WTC11 (cell line): ENCODE measurements at regions not wholly inside any gene's neighbourhood (a gene's known extent, or its start where the extent isn't known, plus 50 kb on each side); places are given as distances from the start of the nearest gene placed in this dataset.

Experiments used
- ATAC-seq: fragments of 200-7000 bp; cut with Tn5 transposase; 2 replicates; pipeline ENCODE4 v1.10.0; 2021; ENCODE audit warnings: mild to moderate bottlenecking, moderate library complexity
- CTCF ChIA-PET: fragments of 300-600 bp; sonication (Branson Sonifier 250); formaldehyde crosslinking; loops from one replicate; lab custom pipeline; 2021; ENCODE audit warnings: antibody characterized with exemption; lab: Charles Lee
- POLR2A ChIA-PET: fragments of 350-600 bp; sonication (Branson Sonifier 250); formaldehyde crosslinking; loops from one replicate; lab custom pipeline; 2021; ENCODE audit warnings: antibody characterized with exemption; lab: Charles Lee
- DNase-seq: peaks from one replicate; pipeline ENCODE4 v3.0.0; 2021; ENCODE audit warnings: low spot score
- H3K27ac Mint-ChIP-seq: 2 replicates; pipeline ENCODE4 v1.8.0; 2021; ENCODE audit warnings: mixed read lengths
- H3K27me3 Mint-ChIP-seq: 2 replicates; pipeline ENCODE4 v1.8.0; 2021; ENCODE audit warnings: low read depth, mild to moderate bottlenecking, moderate library complexity, mixed read lengths
- H3K36me3 Mint-ChIP-seq: 2 replicates; pipeline ENCODE4 v1.8.0; 2021; ENCODE audit warnings: mixed read lengths
- H3K4me1 Mint-ChIP-seq: 2 replicates; pipeline ENCODE4 v1.8.0; 2022; ENCODE audit warnings: mixed read lengths
- H3K4me3 Mint-ChIP-seq: 2 replicates; pipeline ENCODE4 v1.8.0; 2021; ENCODE audit warnings: mild to moderate bottlenecking, moderate library complexity, mixed read lengths
- H3K9me3 Mint-ChIP-seq: 2 replicates; pipeline ENCODE4 v1.8.0; 2021; ENCODE audit warnings: mixed read lengths
- CREB1 ChIP-seq: sonication (generic); formaldehyde crosslinking; IDR thresholded peaks from 2 replicates; pipeline ENCODE4 v1.8.0; 2023; ENCODE audit warnings: mild to moderate bottlenecking, missing genetic modification reagents
- CREM ChIP-seq: sonication (generic); formaldehyde crosslinking; IDR thresholded peaks from 2 replicates; pipeline ENCODE4 v1.8.1; 2022; ENCODE audit warnings: mild to moderate bottlenecking, missing genetic modification reagents, moderate library complexity
- FOXJ3 ChIP-seq: sonication (generic); formaldehyde crosslinking; IDR thresholded peaks from 2 replicates; pipeline ENCODE4 v1.9.0; 2021; ENCODE audit warnings: missing genetic modification reagents, mild to moderate bottlenecking, borderline replicate concordance
- FOXP1 ChIP-seq: sonication (generic); formaldehyde crosslinking; IDR thresholded peaks from 2 replicates; pipeline ENCODE4 v1.8.0; 2022; ENCODE audit warnings: missing genetic modification reagents, mild to moderate bottlenecking, moderate library complexity, borderline replicate concordance
- GABPB1 ChIP-seq: sonication (generic); formaldehyde crosslinking; IDR thresholded peaks from 2 replicates; pipeline ENCODE4 v1.8.1; 2023; ENCODE audit warnings: mild to moderate bottlenecking, missing genetic modification reagents
- JAZF1 ChIP-seq: fragments of 250-450 bp; sonication (Bioruptor Pico); IDR thresholded peaks from 2 replicates; pipeline ENCODE4 v1.9.0; 2021; ENCODE audit warnings: moderate library complexity, mild to moderate bottlenecking, inconsistent platforms
- NFE2L1 ChIP-seq: sonication (generic); formaldehyde crosslinking; IDR thresholded peaks from 2 replicates; pipeline ENCODE4 v1.8.1; 2023; ENCODE audit warnings: missing genetic modification reagents
- OVOL2 ChIP-seq: fragments of 250-450 bp; sonication (Bioruptor Pico); IDR thresholded peaks from 2 replicates; pipeline ENCODE4 v1.9.0; 2021; ENCODE audit warnings: mild to moderate bottlenecking, borderline replicate concordance
- PRRX2 ChIP-seq: fragments of 250-450 bp; sonication (Bioruptor Pico); IDR thresholded peaks from 2 replicates; pipeline ENCODE4 v1.8.0; 2021; ENCODE audit warnings: mild to moderate bottlenecking
- RORB ChIP-seq: fragments of 250-450 bp; sonication (Bioruptor Pico); IDR thresholded peaks from 2 replicates; pipeline ENCODE4 v1.9.0; 2021; ENCODE audit warnings: mild to moderate bottlenecking
- SMAD3 ChIP-seq: sonication (generic); formaldehyde crosslinking; IDR thresholded peaks from 2 replicates; pipeline ENCODE4 v1.8.0; 2022; ENCODE audit warnings: missing genetic modification reagents, mild to moderate bottlenecking, borderline replicate concordance
- ZNF232 ChIP-seq: sonication (generic); formaldehyde crosslinking; IDR thresholded peaks from 2 replicates; pipeline ENCODE4 v1.8.0; 2022; ENCODE audit warnings: mild to moderate bottlenecking, missing genetic modification reagents
- ZNF396 ChIP-seq: fragments of 250-450 bp; sonication (Bioruptor Pico); IDR thresholded peaks from 2 replicates; pipeline ENCODE4 v1.8.0; 2021; ENCODE audit warnings: mild to moderate bottlenecking, moderate library complexity, borderline replicate concordance
- ZNF416 ChIP-seq: fragments of 250-450 bp; sonication (Bioruptor Pico); IDR thresholded peaks from 2 replicates; pipeline ENCODE4 v1.9.0; 2021; ENCODE audit warnings: mild to moderate bottlenecking, inconsistent platforms
- ZNF423 ChIP-seq: fragments of 250-450 bp; sonication (Bioruptor Pico); IDR thresholded peaks from 2 replicates; pipeline ENCODE4 v2.1.2; 2022; ENCODE audit warnings: mild to moderate bottlenecking, moderate library complexity
- ZNF671 ChIP-seq: fragments of 250-450 bp; sonication (Bioruptor Pico); IDR thresholded peaks from 2 replicates; pipeline ENCODE4 v1.8.0; 2021; ENCODE audit warnings: mild to moderate bottlenecking
- TF ChIP-seq, protein P1 (sequence below): sonication (generic); formaldehyde crosslinking; IDR thresholded peaks from 2 replicates; pipeline ENCODE4 v1.8.1; 2023; ENCODE audit warnings: mild to moderate bottlenecking, missing genetic modification reagents, moderate library complexity
- TF ChIP-seq, protein P2 (sequence below): sonication (generic); formaldehyde crosslinking; IDR thresholded peaks from 2 replicates; pipeline ENCODE4 v1.8.0; 2022; ENCODE audit warnings: mild to moderate bottlenecking, missing genetic modification reagents
- TF ChIP-seq, protein P3 (sequence below): sonication (generic); formaldehyde crosslinking; IDR thresholded peaks from 2 replicates; pipeline ENCODE4 v1.8.0; 2023; ENCODE audit warnings: missing genetic modification reagents, mild to moderate bottlenecking, borderline replicate concordance
- TF ChIP-seq, protein P4 (sequence below): fragments of 250-450 bp; sonication (Bioruptor Pico); IDR thresholded peaks from 2 replicates; pipeline ENCODE4 v2.1.2; 2022; ENCODE audit warnings: mild to moderate bottlenecking, moderate library complexity
- TF ChIP-seq, protein P5 (sequence below): sonication (generic); formaldehyde crosslinking; IDR thresholded peaks from 2 replicates; pipeline ENCODE4 v1.8.1; 2023; ENCODE audit warnings: mild to moderate bottlenecking, missing genetic modification reagents
- TF ChIP-seq, protein P6 (sequence below): fragments of 250-450 bp; sonication (Bioruptor Pico); IDR thresholded peaks from 2 replicates; pipeline ENCODE4 v1.8.0; 2021; ENCODE audit warnings: mild to moderate bottlenecking
- TF ChIP-seq, protein P7 (sequence below): sonication (generic); formaldehyde crosslinking; IDR thresholded peaks from 2 replicates; pipeline ENCODE4 v1.8.1; 2023; ENCODE audit warnings: mild to moderate bottlenecking, moderate library complexity, missing genetic modification reagents
- TF ChIP-seq, protein P8 (sequence below): fragments of 200-600 bp; IDR thresholded peaks from 2 replicates; pipeline ENCODE4 v1.8.0; 2022; ENCODE audit warnings: antibody characterized with exemption

DNA sequence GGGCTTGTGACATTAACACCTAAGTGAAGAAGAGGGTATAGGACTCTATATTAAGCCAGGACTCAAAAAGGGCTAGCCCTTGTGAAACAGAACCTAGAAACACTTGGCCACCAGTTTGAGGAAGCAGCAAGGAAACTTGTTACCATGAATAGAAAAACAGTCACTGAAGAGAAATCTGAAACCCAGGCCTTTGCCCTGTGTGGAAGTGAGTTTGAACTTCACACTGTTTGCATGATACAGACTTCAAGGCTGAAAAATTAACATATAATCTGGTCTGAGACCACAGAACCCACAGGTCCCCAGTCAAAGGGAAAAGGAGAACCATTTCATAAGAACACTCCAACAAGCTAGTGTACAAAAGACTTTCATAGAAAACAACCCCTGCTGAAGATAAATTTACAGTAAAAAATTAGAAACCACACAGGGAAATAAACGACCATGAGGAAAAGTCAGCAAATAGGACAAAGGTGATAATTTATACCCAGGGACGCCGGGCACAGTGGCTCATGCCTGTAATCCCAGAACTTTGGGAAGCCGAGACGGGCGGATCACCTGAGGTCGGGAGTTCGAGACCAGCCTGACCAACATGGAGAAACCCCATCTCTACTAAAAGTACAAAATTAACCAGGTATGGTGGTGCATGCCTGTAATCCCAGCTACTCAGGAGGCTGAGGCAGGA lies 76.1 kb downstream of the SKIDA1 start (continued):
- TF ChIP-seq, protein P1, sequence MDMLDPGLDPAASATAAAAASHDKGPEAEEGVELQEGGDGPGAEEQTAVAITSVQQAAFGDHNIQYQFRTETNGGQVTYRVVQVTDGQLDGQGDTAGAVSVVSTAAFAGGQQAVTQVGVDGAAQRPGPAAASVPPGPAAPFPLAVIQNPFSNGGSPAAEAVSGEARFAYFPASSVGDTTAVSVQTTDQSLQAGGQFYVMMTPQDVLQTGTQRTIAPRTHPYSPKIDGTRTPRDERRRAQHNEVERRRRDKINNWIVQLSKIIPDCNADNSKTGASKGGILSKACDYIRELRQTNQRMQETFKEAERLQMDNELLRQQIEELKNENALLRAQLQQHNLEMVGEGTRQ (CRISPR knock-in tag), result no peak
- TF ChIP-seq CREB1 (CRISPR knock-in tag) (no peak), ZNF671 (CRISPR knock-in tag) (no peak), ZNF232 (no peak), NFE2L1 (CRISPR knock-in tag) (no peak), JAZF1 (CRISPR knock-in tag) (no peak), RORB (CRISPR knock-in tag) (no peak), CREM (CRISPR knock-in tag) (no peak), ZNF423 (CRISPR knock-in tag) (no peak)
- TF ChIP-seq, protein P2, sequence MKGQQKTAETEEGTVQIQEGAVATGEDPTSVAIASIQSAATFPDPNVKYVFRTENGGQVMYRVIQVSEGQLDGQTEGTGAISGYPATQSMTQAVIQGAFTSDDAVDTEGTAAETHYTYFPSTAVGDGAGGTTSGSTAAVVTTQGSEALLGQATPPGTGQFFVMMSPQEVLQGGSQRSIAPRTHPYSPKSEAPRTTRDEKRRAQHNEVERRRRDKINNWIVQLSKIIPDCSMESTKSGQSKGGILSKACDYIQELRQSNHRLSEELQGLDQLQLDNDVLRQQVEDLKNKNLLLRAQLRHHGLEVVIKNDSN (CRISPR knock-in tag), result no peak
- TF ChIP-seq, protein P3, sequence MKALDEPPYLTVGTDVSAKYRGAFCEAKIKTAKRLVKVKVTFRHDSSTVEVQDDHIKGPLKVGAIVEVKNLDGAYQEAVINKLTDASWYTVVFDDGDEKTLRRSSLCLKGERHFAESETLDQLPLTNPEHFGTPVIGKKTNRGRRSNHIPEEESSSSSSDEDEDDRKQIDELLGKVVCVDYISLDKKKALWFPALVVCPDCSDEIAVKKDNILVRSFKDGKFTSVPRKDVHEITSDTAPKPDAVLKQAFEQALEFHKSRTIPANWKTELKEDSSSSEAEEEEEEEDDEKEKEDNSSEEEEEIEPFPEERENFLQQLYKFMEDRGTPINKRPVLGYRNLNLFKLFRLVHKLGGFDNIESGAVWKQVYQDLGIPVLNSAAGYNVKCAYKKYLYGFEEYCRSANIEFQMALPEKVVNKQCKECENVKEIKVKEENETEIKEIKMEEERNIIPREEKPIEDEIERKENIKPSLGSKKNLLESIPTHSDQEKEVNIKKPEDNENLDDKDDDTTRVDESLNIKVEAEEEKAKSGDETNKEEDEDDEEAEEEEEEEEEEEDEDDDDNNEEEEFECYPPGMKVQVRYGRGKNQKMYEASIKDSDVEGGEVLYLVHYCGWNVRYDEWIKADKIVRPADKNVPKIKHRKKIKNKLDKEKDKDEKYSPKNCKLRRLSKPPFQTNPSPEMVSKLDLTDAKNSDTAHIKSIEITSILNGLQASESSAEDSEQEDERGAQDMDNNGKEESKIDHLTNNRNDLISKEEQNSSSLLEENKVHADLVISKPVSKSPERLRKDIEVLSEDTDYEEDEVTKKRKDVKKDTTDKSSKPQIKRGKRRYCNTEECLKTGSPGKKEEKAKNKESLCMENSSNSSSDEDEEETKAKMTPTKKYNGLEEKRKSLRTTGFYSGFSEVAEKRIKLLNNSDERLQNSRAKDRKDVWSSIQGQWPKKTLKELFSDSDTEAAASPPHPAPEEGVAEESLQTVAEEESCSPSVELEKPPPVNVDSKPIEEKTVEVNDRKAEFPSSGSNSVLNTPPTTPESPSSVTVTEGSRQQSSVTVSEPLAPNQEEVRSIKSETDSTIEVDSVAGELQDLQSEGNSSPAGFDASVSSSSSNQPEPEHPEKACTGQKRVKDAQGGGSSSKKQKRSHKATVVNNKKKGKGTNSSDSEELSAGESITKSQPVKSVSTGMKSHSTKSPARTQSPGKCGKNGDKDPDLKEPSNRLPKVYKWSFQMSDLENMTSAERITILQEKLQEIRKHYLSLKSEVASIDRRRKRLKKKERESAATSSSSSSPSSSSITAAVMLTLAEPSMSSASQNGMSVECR (CRISPR knock-in tag), result no peak

DNA sequence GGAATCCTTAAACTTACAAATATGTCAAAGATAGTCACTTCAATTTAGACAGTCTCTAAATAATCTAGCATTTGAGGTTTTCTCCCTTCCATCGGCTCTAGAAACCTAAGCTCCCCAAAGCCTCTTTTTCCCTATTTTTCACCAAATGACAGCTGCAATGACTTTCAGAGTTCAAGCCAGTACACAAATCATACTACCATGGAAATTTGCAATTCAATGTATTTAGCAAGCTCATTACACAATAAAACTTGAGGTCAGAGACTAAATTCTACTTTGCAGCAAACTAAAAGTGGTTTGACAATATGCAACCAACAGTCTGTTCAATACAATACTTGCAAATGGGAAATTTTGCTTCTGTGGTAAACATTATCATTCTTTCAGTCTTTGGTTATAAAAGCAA lies 80.3 kb downstream of the SKIDA1 start:
- POLR2A ChIA-PET, result interaction anchor here (0.6 kb wide), 1 partner anchor 15 kb away, joined by 5 read pairs; no protein-coding TSS in a partner anchor
- Mint-ChIP-seq H3K9me3 (peaks cover 4% of the 10 kb centered on the region), H3K4me1 (peaks cover 19% of the 10 kb centered on the region), H3K27ac (no peak overlapping the region), H3K36me3 (peaks cover 3% of the 10 kb centered on the region; the same call in 1 of the 2 replicates), H3K4me3 (no peak overlapping the region), H3K27me3 (no peaks in the 10 kb centered on the region; the same call in 1 of the 2 replicates)
- DNase-seq (no peak), ATAC-seq (no peak)
- CTCF ChIA-PET, result no interaction called here
- TF ChIP-seq OVOL2 (CRISPR knock-in tag), result no peak
- TF ChIP-seq, protein P4, sequence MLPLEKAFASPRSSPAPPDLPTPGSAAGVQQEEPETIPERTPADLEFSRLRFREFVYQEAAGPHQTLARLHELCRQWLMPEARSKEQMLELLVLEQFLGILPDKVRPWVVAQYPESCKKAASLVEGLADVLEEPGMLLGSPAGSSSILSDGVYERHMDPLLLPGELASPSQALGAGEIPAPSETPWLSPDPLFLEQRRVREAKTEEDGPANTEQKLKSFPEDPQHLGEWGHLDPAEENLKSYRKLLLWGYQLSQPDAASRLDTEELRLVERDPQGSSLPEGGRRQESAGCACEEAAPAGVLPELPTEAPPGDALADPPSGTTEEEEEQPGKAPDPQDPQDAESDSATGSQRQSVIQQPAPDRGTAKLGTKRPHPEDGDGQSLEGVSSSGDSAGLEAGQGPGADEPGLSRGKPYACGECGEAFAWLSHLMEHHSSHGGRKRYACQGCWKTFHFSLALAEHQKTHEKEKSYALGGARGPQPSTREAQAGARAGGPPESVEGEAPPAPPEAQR (CRISPR knock-in tag), result no peak
- TF ChIP-seq CREB1 (CRISPR knock-in tag), result no peak
- TF ChIP-seq, protein P5, sequence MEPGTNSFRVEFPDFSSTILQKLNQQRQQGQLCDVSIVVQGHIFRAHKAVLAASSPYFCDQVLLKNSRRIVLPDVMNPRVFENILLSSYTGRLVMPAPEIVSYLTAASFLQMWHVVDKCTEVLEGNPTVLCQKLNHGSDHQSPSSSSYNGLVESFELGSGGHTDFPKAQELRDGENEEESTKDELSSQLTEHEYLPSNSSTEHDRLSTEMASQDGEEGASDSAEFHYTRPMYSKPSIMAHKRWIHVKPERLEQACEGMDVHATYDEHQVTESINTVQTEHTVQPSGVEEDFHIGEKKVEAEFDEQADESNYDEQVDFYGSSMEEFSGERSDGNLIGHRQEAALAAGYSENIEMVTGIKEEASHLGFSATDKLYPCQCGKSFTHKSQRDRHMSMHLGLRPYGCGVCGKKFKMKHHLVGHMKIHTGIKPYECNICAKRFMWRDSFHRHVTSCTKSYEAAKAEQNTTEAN (CRISPR knock-in tag), result no peak
- TF ChIP-seq, protein P6, sequence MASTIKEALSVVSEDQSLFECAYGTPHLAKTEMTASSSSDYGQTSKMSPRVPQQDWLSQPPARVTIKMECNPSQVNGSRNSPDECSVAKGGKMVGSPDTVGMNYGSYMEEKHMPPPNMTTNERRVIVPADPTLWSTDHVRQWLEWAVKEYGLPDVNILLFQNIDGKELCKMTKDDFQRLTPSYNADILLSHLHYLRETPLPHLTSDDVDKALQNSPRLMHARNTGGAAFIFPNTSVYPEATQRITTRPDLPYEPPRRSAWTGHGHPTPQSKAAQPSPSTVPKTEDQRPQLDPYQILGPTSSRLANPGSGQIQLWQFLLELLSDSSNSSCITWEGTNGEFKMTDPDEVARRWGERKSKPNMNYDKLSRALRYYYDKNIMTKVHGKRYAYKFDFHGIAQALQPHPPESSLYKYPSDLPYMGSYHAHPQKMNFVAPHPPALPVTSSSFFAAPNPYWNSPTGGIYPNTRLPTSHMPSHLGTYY (CRISPR knock-in tag), result no peak
- no peak for TF ChIP-seq FOXP1 (CRISPR knock-in tag)
- no peak for TF ChIP-seq FOXJ3 (CRISPR knock-in tag)
- no peak for TF ChIP-seq ZNF232
- TF ChIP-seq SMAD3 (CRISPR knock-in tag), result no peak
- TF ChIP-seq GABPB1 (CRISPR knock-in tag), result no peak
- TF ChIP-seq, protein P7, sequence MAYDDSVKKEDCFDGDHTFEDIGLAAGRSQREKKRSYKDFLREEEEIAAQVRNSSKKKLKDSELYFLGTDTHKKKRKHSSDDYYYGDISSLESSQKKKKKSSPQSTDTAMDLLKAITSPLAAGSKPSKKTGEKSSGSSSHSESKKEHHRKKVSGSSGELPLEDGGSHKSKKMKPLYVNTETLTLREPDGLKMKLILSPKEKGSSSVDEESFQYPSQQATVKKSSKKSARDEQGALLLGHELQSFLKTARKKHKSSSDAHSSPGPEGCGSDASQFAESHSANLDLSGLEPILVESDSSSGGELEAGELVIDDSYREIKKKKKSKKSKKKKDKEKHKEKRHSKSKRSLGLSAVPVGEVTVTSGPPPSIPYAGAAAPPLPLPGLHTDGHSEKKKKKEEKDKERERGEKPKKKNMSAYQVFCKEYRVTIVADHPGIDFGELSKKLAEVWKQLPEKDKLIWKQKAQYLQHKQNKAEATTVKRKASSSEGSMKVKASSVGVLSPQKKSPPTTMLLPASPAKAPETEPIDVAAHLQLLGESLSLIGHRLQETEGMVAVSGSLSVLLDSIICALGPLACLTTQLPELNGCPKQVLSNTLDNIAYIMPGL (CRISPR knock-in tag), result no peak
- TF ChIP-seq ZNF396 (CRISPR knock-in tag), result no peak
- no peak for TF ChIP-seq ZNF416
- TF ChIP-seq, protein P8, sequence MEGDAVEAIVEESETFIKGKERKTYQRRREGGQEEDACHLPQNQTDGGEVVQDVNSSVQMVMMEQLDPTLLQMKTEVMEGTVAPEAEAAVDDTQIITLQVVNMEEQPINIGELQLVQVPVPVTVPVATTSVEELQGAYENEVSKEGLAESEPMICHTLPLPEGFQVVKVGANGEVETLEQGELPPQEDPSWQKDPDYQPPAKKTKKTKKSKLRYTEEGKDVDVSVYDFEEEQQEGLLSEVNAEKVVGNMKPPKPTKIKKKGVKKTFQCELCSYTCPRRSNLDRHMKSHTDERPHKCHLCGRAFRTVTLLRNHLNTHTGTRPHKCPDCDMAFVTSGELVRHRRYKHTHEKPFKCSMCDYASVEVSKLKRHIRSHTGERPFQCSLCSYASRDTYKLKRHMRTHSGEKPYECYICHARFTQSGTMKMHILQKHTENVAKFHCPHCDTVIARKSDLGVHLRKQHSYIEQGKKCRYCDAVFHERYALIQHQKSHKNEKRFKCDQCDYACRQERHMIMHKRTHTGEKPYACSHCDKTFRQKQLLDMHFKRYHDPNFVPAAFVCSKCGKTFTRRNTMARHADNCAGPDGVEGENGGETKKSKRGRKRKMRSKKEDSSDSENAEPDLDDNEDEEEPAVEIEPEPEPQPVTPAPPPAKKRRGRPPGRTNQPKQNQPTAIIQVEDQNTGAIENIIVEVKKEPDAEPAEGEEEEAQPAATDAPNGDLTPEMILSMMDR, result no peak
- no peak for TF ChIP-seq PRRX2 (CRISPR knock-in tag)
